NCI-H82 treated with DMSO at 0.1 percent for 48 hours (cell line): ENCODE measurements at regions not wholly inside any gene's neighbourhood (a gene's known extent, or its start where the extent isn't known, plus 50 kb on each side); places are given as distances from the start of the nearest gene placed in this dataset.

Experiments
- DNase-seq: peaks from one replicate; lab custom pipeline; 2025; ENCODE audit not compliant: unreplicated experiment; lab: John Stamatoyannopoulos, UW

DNA sequence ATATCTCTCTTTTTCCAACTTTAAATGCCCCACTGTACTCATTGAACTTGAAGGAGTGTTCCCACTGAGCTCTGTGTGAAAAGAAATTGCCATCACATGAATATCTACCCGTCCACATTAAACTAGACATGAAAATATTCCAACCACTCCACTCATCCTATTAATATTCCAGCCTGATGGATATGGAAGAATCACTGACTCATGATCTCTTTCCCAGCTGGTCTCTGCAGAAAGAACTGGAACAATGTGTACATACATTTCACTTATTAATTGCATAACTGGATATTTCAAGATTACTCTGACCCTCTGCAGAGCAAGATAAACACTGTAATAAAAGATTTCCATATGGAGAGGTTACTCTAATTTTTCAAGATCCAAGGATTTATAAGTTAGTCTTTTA lies 711.1 kb upstream of the LRRC4C start:
- DNase-seq, result no peak

DNA sequence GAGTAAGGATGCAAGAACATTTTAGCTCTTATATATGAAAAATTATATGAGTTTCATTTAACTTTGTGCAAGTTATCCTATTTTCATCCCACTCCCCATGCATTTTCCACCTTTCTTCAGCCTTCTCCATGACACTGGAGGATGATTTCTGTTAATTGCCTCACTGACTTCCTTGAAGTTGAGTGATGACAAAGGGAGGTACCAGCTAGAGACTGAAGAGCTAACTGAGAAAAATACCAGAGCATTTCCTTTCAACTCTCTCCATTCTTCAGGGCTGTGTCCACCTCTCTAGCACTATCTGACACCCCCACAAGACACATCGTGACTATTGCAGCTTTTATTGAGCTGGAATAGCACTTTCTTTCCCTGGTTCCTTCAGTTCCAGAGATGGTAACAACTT lies 711.6 kb upstream of the LRRC4C start:
- DNase-seq, result no peak

GRCh38 chr11:42172441-42172840 lies 713.0 kb upstream of the LRRC4C start:
- no peak for DNase-seq

- DNase-seq, result no peak
These were observed 715.8 kb upstream of the LRRC4C start for GRCh38 chr11:42175203-42175602.

- DNase-seq, result no peak
These were observed 719.8 kb upstream of the LRRC4C start for GRCh38 chr11:42179216-42179615.

GRCh38 chr11:42195289-42196013 lies 736.0 kb upstream of the LRRC4C start:
- no peak for DNase-seq

DNA sequence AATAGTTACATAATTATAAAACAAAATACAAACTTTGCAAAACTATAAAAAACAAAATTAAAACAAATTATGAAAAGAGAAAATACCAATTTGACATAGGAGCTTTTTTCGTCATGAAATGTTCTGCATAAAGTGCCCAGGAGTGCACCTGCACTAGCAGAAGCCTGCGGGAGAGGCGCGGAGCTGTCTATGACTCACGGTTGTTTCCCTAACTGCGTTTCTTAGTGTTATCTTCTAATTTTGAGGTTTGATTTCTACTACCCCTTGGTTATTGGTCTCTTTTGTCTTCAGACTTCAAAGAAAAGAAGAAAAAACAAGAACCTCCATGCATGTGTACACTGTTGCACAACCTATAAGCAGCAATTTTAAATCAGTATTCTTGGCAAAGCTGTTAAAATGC lies 740.9 kb upstream of the LRRC4C start:
- DNase-seq, result no peak

DNA sequence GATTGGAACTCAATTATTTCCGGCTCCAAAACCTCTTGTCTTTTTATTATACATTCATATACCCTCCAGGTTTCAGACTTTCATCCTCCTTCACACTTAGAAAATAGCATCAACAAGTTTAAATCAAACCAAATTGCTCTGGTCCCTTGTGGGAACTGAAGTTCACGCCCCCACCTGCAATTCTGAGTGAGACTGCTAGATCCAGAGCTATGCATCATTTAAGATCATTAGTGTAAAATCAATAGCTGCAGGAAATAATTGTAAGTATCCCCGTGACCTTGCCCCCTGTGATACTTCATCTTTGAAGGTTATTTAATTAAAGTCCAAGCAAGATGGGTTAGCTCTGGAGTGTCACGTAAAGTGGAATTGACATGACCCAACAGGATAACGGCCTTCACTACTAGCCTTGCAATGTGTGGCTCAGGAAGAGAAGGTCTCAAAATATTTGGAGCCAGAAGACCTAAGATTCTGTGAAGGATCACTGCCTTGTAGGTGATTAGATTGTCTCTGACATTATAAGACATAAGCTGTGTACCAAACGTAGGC lies 742.2 kb upstream of the LRRC4C start:
- no peak for DNase-seq

- DNase-seq, result no peak
These were observed 746.1 kb upstream of the LRRC4C start for GRCh38 chr11:42205518-42205917.

DNA sequence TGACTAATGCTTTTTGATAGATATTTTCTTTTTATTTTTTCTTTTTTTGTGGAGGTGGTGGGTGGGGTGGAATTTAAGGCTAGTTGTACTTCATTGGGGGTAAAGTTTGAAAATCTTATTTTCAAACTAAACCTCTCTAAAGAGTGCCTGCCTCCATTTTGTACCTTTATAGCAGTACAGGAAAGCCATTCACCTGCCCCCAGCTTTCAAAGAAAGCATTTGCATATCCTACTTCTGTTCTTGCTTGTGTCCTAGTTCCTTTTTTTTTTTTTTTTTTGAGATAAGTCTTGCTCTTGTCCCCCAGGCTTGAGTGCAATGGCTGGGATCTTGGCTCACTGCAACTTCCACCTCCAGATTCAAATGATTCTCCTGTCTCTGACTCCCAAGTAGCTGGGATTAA lies 766.2 kb upstream of the LRRC4C start:
- no peak for DNase-seq

DNA sequence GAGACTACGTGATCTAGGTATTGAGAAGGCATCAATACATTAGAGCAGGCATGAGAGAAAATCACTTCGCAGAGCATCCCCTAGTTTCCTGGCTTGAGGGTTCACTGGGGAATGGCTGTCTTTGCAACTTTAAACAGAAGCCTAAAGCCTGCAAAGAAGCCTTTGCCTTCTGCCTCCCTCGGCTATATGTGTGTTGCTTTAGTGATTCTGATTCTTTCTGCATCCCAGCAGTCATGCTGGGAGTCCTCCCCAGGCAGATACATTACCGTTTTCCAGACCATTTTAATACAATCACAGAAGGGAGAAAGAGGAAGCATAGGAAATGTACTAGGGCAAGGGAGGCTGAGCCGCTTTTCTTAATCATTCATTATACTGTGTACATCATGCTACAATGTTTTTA lies 773.2 kb upstream of the LRRC4C start:
- DNase-seq, result no peak

DNA sequence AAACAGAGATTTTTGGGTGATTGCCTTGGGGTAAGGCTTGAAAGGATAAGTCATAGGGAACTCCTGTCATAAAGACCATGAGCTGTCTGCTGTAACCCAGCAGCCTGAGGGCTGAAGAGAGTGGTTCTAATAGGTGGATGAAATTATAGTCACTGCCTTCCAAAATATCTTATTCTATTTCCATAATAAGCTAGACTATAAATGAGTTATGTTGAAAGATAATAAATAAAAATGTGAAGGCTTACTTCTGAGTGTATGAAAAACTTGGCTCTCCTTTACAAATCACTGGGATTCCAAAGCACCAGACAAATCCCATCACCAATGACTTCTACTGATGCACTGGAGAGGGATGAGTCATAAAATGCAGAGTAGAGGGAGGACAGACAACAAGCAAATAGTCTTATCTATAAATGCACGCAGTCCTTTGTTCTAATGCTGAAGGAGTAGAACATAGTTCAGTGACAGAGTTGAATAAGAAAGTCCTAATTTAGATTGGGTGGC lies 775.0 kb upstream of the LRRC4C start:
- DNase-seq, result no peak

GRCh38 chr11:42237701-42238235 lies 778.3 kb upstream of the LRRC4C start:
- DNase-seq, result no peak

DNA sequence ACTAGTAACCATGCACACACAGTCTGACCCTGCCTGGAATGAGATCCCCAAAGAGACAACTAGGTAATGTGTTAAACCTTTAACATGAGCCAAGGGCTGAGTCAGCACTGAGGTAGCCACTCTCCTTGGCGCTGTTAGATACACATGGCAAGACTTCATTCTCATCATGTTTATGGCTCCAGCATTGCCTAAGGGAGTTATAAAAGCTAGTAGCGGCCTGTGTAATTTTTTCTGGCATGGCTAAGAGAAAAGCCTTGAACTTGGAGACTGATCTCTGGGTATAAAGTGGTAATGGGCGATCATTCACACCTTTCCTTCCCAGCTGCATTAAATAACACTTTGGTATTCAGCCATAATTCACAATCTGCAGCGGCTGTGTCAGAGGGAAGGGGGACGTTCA lies 779.7 kb upstream of the LRRC4C start:
- no peak for DNase-seq

- no peak for DNase-seq
These were observed 783.9 kb upstream of the LRRC4C start for GRCh38 chr11:42243385-42243784.

DNA sequence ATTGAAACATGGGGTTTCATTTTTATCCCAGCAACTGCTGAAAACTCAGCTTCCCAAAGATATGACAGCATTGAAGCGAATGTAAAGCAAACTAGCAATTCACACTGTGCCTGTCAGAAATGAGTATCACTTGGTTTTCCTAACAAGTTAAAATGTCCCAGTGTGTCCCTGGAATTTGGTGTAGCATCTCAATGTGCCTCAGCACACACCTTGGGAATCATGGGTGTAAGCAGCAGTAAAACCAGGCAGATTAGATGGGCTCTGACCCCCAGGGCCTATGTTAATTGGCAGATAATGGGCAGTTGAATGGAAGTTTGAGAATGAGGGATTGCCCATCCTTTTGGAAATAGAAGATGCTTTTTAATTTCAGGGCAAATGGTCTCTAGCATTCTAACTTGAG lies 784.9 kb upstream of the LRRC4C start:
- DNase-seq, result no peak

GRCh38 chr11:42249401-42249800 lies 789.9 kb upstream of the LRRC4C start:
- DNase-seq, result no peak

- DNase-seq, result no peak
These were observed 790.5 kb upstream of the LRRC4C start for GRCh38 chr11:42249956-42250355.

DNA sequence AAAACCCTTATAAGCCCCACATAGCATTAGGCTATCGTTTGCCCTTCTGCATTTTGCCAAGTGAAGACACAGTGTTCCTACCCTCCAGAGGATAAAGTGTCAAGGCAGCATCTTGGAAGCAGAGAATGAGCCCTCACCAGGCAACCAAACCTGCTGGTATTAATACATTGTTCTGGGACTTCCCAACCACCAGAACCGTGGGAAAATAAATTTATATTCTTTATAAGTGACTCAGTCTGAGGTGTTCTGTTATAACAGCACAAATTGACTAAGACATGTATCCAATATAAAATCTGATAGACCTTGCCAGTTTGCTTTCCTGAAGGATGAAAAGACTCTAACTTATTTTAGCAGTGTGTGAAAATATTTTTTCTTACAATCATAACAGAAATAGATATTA lies 792.5 kb upstream of the LRRC4C start:
- DNase-seq, result no peak

DNA sequence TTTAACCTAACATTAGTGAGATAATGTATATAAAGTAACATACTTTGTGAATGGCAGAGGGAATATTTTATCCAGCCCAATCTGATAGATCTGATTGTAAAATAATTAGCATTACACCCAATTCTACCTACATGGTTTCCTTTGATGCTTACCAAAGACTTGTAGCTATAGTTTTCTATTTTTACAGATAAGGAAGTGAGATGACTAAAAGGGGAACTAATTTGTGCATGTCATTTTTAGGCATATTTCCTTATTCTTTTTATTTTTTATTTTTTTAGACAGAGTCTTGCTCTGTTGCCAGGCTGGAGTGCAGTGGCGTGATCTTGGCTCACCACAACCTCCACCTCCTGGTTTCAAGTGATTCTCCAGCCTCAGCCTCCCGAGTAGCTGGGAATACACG lies 793.7 kb upstream of the LRRC4C start:
- DNase-seq, result no peak

GRCh38 chr11:42255906-42256305 lies 796.5 kb upstream of the LRRC4C start:
- no peak for DNase-seq

GRCh38 chr11:42257534-42257933 lies 798.1 kb upstream of the LRRC4C start:
- no peak for DNase-seq

GRCh38 chr11:42265072-42265471 lies 805.6 kb upstream of the LRRC4C start:
- no peak for DNase-seq
